UCSD-AML1 (cell line): ENCODE measurements at regions not wholly inside any gene's neighbourhood (a gene's known extent, or its start where the extent isn't known, plus 50 kb on each side); places are given as distances from the start of the nearest gene placed in this dataset.
"Not testable (repeated sequence)": the region's sequence is repeated elsewhere in the genome, so short reads cannot be mapped to it uniquely, and the experiment has no call there.

Experiments
- DNase-seq: peaks from one replicate; lab custom pipeline; 2025; ENCODE audit not compliant: unreplicated experiment; lab: John Stamatoyannopoulos, UW

DNA sequence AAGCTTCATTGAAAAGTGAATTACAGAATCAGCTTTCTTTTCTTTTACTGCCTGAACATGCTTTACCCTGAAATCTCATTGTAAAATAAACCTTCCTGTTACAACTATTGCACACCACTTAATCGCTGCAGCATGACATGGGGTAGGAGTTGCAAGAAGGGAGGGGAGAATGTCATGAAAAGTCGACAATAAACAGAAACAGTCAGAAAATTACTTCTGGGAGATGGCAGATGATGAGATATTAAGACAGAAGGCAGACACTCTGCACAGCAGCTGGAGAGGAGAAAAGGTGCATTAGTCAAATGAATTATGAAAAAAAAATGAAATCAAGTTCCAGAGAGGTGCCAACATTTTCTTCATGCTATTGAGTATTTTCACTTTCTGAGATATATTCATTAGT lies 287.7 kb downstream of the PCDH7 start:
- DNase-seq = no peak

DNA sequence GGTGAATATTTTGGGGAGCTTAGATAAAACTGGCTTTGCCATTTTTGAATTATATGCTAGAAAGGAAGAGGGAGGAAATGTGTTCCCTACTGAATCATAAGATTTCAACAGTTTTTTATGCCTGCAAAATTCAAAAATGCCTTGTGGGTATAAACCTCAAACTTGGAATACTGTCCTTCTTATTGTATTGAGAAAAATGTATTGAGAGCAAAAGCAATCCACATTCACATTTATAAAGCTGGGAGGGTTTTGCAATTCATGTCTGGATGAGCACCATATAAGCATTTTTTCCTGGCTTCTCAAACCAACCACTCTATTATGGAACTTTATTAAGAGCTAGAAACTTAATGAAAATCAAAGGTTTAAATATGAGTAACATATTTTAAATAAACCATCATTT lies 289.8 kb downstream of the PCDH7 start:
- DNase-seq = no peak

DNA sequence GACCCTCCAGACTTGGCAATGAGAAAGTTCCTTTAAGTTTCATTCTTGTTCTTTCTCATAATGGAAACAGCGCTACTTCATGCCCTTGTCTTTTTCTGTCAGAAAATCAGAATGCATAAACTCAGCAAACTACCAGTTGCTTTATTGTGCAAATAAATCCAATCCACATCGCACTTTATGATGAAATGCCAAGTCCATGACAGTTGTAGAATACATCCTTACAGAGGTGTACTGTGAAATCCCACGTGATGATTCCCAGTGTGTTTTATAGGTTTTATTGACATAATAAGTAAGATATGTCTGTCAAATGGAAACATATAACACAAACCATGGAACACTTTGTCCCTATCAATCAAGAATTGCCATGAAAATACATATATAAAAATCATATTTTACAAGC lies 295.0 kb downstream of the PCDH7 start:
- no peak for DNase-seq

DNA sequence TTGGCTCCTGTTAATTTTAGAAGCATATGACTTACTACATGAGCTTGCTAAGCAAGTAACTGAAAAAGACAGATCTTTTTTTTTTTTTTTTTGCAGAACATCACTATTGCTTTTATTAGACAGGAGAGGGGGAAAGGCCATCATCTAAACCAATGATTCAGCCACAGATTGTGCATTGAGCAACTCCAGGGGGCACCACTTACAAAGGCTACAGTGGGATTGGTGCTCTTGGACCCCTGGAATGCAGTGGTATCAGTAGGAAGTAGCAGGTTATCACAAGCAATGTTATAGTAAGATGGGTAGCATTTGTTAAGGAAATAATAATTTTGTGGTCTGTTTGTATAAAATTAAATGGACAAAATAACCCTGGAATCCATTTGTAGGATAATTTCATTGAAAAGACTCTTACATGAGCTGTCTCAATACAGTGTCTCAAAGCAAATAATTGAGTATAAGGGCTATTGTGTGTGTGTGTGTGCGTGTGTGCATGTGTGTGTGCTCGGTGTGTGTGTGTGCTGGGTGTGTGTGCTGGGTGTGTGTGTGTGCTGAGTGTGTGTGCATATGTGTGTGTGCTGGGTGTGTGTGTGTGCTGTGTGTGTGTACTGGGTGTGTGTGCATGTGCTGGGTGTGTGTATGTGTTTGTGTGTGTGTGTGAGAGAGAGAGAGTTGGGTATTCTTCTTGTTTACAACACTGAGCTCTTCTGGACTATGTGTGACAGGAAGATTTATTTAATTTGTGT lies 296.3 kb downstream of the PCDH7 start:
- DNase-seq = no peak

GRCh38 chr4:31020363-31020762 lies 300.2 kb downstream of the PCDH7 start:
- no peak for DNase-seq

DNA sequence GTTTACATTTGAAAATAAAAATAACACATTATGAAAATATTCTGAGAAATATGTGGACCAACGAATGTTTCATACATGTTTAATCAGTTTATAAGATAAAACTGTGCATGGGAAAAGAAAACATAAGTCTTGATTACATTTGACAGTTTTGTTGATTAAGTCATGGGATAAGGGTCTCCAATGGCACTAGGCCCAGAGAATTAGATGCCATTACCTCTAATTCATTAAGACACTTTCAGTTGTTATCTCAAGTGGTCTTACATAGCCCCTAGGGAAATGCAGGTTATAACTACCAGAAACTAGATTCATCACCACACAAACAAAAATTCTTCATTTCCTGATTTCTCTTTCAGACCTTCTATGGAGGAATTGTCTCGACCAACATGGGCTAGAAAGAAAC lies 300.8 kb downstream of the PCDH7 start:
- no peak for DNase-seq

- no peak for DNase-seq
Measured at GRCh38 chr4:31022702-31023101, 302.5 kb downstream of the PCDH7 start.

- DNase-seq = no peak
Measured at GRCh38 chr4:31023109-31023508, 302.9 kb downstream of the PCDH7 start.

DNA sequence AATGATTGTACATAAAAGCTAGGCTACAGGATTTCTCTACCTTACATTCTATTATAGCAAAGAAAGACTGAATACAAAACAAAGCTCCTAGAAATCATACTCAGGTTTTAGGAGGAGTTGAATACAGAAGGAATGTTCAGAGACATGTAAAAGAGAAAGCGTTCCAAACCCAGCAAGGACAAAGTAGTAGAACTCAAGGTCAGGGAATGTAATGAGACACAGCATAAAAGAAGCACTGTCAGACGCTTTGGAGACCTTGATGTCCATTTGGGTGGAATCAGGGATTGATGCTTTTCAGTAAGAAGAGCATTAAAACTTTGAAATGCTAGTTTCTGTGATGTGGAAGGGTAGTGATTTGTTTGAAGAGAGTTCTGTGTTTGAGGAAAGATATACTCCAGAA lies 303.6 kb downstream of the PCDH7 start:
- no peak for DNase-seq

DNA sequence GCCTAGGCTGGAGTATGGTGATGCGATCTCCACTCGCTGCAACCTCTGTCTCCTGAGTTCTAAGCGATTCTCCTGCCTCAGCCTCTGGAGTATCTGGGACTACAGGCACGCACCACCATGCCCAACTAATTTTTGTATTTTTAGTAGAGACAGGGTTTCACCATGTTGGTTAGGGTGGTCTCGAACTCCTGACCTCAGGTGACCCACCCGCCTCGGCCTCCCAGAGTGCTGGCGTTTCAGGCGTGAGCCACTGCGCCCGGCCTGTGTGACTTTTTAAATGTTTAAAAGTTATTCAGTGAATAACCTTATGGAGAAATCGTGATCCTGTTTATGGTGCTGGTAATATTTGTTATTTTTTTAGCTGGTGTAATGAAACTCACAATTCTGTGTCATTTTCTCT lies 304.6 kb downstream of the PCDH7 start:
- not testable (repeated sequence) for DNase-seq

GRCh38 chr4:31026256-31026655 lies 306.1 kb downstream of the PCDH7 start:
- no peak for DNase-seq

- no peak for DNase-seq
Measured at GRCh38 chr4:31034550-31034949, 314.4 kb downstream of the PCDH7 start.

GRCh38 chr4:31035761-31036160 lies 315.6 kb downstream of the PCDH7 start:
- DNase-seq = no peak

DNA sequence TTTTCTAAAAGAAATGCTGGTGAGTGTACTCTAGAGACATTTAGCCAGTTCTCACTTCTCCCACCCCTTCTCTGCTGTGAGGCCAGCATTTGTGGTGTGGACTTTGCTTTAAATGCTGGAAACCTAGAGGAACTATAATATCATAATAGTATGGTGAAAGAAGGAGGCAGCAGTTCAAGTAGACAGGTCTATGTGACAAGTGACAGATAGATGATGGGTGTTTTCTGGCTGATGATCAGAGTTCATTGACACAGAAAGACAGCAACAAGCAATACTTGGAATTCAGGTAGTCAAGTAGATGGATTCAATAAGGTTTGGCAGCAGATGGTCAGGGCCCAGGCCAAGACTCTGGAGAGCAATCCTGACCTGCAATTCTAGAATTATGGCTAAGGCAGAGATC lies 317.5 kb downstream of the PCDH7 start:
- no peak for DNase-seq

GRCh38 chr4:31039382-31039781 lies 319.2 kb downstream of the PCDH7 start:
- no peak for DNase-seq

- no peak for DNase-seq
Measured at GRCh38 chr4:31040106-31040505, 319.9 kb downstream of the PCDH7 start.

DNA sequence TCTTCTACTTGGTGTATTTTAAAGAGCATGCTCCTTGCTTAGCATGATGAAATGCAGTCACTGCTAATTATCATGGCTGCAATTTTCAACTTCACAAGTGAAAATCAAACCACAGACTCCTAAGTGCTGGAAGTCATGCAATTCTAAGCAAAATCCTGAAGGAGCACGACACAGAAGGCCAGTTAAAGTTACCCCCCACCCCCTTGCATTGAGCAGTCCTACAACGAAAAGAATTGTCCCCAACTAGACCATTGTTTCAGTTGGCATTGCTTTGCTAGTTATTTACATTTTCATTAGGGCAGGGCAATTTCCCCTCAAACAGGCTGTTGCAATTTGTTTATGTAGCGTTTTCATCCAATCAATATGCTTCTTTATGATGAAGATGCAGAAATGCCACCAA lies 321.2 kb downstream of the PCDH7 start:
- DNase-seq = no peak

DNA sequence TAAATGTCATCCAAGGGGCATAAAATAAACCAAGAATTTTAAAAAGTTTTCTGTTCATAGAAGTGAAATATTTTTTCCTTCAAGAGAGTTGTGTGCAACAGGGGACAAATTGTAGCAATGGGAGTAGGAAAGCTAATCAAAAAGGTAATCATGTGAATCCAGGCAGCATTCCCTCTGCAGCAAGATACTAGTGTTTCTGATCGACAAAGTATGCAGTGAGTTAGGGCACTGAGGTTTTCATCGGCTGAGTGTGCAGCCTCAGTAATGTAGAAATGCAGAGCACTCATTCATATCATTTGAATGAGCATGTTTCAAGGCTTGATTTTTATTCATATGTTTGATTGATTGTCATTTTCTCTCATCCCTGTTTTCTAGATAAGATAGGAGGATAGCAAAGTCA lies 321.7 kb downstream of the PCDH7 start:
- DNase-seq = no peak

- DNase-seq = no peak
Measured at GRCh38 chr4:31043382-31044062, 323.4 kb downstream of the PCDH7 start.

DNA sequence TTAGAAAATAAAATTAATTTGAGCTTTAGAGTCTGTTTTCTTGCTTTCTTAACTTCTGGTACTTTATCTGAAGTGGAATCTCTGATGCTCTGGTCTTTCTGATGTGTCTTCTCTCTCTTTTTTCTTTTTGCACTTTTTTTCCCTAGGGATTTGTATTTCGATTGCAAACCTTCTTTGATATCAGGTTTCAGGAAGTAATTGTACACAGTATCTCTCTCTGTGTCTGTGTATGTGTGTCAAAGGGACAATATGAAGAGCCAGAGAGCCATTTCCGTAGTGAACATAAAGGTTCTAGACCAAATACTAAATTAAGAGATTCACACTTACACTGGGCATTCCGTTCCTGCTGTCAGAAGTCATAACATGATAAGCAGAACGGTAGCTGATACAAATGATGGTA lies 325.0 kb downstream of the PCDH7 start:
- DNase-seq = no peak

GRCh38 chr4:31045724-31046318 lies 325.7 kb downstream of the PCDH7 start:
- DNase-seq = no peak

DNA sequence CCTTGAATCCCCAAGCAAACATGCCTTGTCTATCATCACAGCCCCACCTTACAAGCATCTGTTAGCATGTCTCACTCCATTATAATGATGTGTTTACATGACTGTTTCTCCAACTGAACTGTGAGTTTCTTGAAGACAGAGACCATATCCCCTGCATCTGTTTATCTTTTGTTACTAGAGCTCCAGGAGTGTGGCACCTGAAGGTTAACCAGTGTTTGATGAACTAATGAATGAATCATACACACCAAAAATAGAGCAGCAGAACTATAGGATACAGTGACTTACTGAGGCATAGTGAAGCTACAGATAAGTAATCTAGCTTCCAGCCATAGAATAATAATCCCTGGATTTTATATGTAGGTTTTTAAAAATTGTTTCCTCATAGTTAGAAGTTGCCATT lies 331.0 kb downstream of the PCDH7 start:
- DNase-seq = no peak
